ENCODE measurements at regions not wholly inside any gene's neighbourhood (a gene's known extent, or its start where the extent isn't known, plus 50 kb on each side); places are given as distances from the start of the nearest gene placed in this dataset.

GRCh38 chr5:56323505-56323904, 90.4 kb upstream of the ANKRD55 start:
- Histone ChIP-seq H3K79me2 (ENCODE audit: insufficient read depth, low read length) (no peaks in the 10 kb centered on the region), H3K9ac (ENCODE audit: insufficient read depth, low read length, poor library complexity, severe bottlenecking) (no peak overlapping the region), H3K27me3 (ENCODE audit: control insufficient read depth in 2 of 2, insufficient read depth in 2 of 2, low read length in 2 of 2) (no peaks in the 10 kb centered on the region), H3K36me3 (replicated peaks in 1 of 2; ENCODE audit: control insufficient read depth in 1 of 2, insufficient read depth in 2 of 2, low read length in 2 of 2) (no peaks in the 10 kb centered on the region), H3K27ac (ENCODE audit: low read depth in 1 of 2, low read length in 2 of 2) (no peak overlapping the region), H2AFZ (ENCODE audit: insufficient read depth, low read depth, low read length, poor library complexity, severe bottlenecking) (no peak overlapping the region), H4K20me1 (ENCODE audit: insufficient read depth, low read length) (no peaks in the 10 kb centered on the region), H3K4me2 (replicated peaks; ENCODE audit: extremely low read depth, low read length, poor library complexity, severe bottlenecking) (no peak overlapping the region), H3K4me3 (replicated peaks in 1 of 3; ENCODE audit: low read depth in 2 of 3, low read length in 3 of 3) (no peak overlapping the region), H3K4me1 (ENCODE audit: control insufficient read depth in 1 of 2, insufficient read depth in 2 of 2, low read length in 2 of 2) (peaks cover 12% of the 10 kb centered on the region in 2 donors), H3K9me3 (replicated peaks in 1 of 2; ENCODE audit: control insufficient read depth in 1 of 2, insufficient read depth in 1 of 2, low read length in 2 of 2) (no peaks in the 10 kb centered on the region)
- Mint-ChIP-seq H3K36me3 (no peaks in the 10 kb centered on the region), H3K27me3 (ENCODE audit: low read depth in 3 of 3) (peaks cover 0 to 4% (median 1%) of the 10 kb centered on the region in 3 donors), H3K9me3 (peaks cover 0 to 4% (median 0%) of the 10 kb centered on the region in 7 donors), H3K4me3 (no peak overlapping the region), H3K4me1 (peaks cover 27% of the 10 kb centered on the region), H3K27ac (peak overlapping the region in 1 of 7 donors; percentile 9)
- TF ChIP-seq, protein P1, sequence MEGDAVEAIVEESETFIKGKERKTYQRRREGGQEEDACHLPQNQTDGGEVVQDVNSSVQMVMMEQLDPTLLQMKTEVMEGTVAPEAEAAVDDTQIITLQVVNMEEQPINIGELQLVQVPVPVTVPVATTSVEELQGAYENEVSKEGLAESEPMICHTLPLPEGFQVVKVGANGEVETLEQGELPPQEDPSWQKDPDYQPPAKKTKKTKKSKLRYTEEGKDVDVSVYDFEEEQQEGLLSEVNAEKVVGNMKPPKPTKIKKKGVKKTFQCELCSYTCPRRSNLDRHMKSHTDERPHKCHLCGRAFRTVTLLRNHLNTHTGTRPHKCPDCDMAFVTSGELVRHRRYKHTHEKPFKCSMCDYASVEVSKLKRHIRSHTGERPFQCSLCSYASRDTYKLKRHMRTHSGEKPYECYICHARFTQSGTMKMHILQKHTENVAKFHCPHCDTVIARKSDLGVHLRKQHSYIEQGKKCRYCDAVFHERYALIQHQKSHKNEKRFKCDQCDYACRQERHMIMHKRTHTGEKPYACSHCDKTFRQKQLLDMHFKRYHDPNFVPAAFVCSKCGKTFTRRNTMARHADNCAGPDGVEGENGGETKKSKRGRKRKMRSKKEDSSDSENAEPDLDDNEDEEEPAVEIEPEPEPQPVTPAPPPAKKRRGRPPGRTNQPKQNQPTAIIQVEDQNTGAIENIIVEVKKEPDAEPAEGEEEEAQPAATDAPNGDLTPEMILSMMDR (IDR thresholded peaks at IDR 0.05) = no peak
- intact Hi-C loops (cut with micrococcal nuclease) = no loop called here
- WGBS (ENCODE audit: insufficient coverage) = 70% methylated on average over 2 of the region's 2 CpGs
- no peak for DNase-seq

DNA sequence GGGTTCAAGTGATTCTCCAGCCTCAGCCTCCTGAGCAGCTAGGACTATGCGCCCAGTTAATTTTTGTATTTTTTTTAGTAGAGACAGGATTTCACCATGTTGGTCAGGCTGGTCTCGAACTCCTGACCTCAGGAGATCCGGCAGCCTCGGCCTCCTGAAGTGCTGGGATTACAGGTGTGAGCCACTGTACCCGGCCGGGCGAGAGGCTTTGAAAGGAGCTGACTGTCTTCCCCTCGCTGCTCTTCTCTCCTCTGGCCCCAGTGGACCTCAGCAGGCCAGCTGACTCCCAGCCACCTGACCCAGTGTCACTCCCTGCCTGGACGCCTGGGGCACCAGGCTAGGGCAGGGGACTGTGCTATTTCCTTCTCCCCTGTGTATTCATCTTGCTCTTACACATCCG, 89.5 kb upstream of the ANKRD55 start:
- peaks cover 18% of the 10 kb centered on the region for H3K4me1 Mint-ChIP-seq
- intact Hi-C loops (cut with micrococcal nuclease) = no loop called here
- no peak overlapping the region for H3K4me3 Mint-ChIP-seq
- H3K9me3 ChIP-seq (replicated peaks in 1 of 2; ENCODE audit: control insufficient read depth in 1 of 2, insufficient read depth in 1 of 2, low read length in 2 of 2) = no peaks in the 10 kb centered on the region
- H4K20me1 ChIP-seq (ENCODE audit: insufficient read depth, low read length) = no peaks in the 10 kb centered on the region
- peaks cover 0 to 4% (median 0%) of the 10 kb centered on the region in 7 donors for H3K9me3 Mint-ChIP-seq
- H3K36me3 Mint-ChIP-seq = no peaks in the 10 kb centered on the region
- DNase-seq = no peak
- peaks cover 0 to 4% (median 1%) of the 10 kb centered on the region in 3 donors for H3K27me3 Mint-ChIP-seq (ENCODE audit: low read depth in 3 of 3)
- no peak overlapping the region for H3K27ac Mint-ChIP-seq
- H3K9ac ChIP-seq (ENCODE audit: insufficient read depth, low read length, poor library complexity, severe bottlenecking) = no peak overlapping the region
- 98% methylated on average over 8 of the region's 10 CpGs for WGBS (ENCODE audit: insufficient coverage)
- no peak overlapping the region for H3K27ac ChIP-seq (ENCODE audit: low read depth in 1 of 2, low read length in 2 of 2)
- no peak overlapping the region for H3K4me2 ChIP-seq (replicated peaks; ENCODE audit: extremely low read depth, low read length, poor library complexity, severe bottlenecking)
- H3K4me3 ChIP-seq (replicated peaks in 1 of 3; ENCODE audit: low read depth in 2 of 3, low read length in 3 of 3) = no peak overlapping the region
- H3K4me1 ChIP-seq (ENCODE audit: control insufficient read depth in 1 of 2, insufficient read depth in 2 of 2, low read length in 2 of 2) = peaks cover 7% of the 10 kb centered on the region in 2 donors
- no peaks in the 10 kb centered on the region for H3K27me3 ChIP-seq (ENCODE audit: control insufficient read depth in 2 of 2, insufficient read depth in 2 of 2, low read length in 2 of 2)
- TF ChIP-seq, protein P1 (IDR thresholded peaks at IDR 0.05) = no peak
- H3K79me2 ChIP-seq (ENCODE audit: insufficient read depth, low read length) = no peaks in the 10 kb centered on the region
- H2AFZ ChIP-seq (ENCODE audit: insufficient read depth, low read depth, low read length, poor library complexity, severe bottlenecking) = no peak overlapping the region
- H3K36me3 ChIP-seq (replicated peaks in 1 of 2; ENCODE audit: control insufficient read depth in 1 of 2, insufficient read depth in 2 of 2, low read length in 2 of 2) = no peaks in the 10 kb centered on the region
